ENCODE measurements at regions not wholly inside any gene's neighbourhood (a gene's known extent, or its start where the extent isn't known, plus 50 kb on each side); places are given as distances from the start of the nearest gene placed in this dataset.
A peak's percentile ranks its signal among the peaks of the same experiment; 100 is the strongest.
"Not testable (repeated sequence)": the region's sequence is repeated elsewhere in the genome, so short reads cannot be mapped to it uniquely, and the experiment has no call there.

GRCh38 chr16:29355339-29356059, 51.0 kb downstream of the NPIPB11 start:
- not testable (repeated sequence) for DNase-seq (ENCODE audit: low read depth)

GRCh38 chr16:29354449-29354848, 52.1 kb downstream of the NPIPB11 start:
- DNase-seq (ENCODE audit: low read depth) = not testable (repeated sequence)

GRCh38 chr16:29352617-29352999, 53.9 kb downstream of the NPIPB11 start:
- peak; percentile 22 for DNase-seq (ENCODE audit: low read depth)

GRCh38 chr16:29351970-29352616, 54.4 kb downstream of the NPIPB11 start:
- DNase-seq (ENCODE audit: low read depth) = peak; percentile 73

GRCh38 chr16:29351271-29351969, 55.1 kb downstream of the NPIPB11 start:
- peak; percentile 57 for DNase-seq (ENCODE audit: low read depth)

- DNase-seq (ENCODE audit: low read depth) = peak; percentile 86
Measured at GRCh38 chr16:29349966-29350365, 56.5 kb downstream of the NPIPB11 start.

- DNase-seq (ENCODE audit: low read depth) = not testable (repeated sequence)
Measured at GRCh38 chr16:29348748-29349147, 57.8 kb downstream of the NPIPB11 start.

- DNase-seq (ENCODE audit: low read depth) = not testable (repeated sequence)
Measured at GRCh38 chr16:29348123-29348690, 58.3 kb downstream of the NPIPB11 start.

GRCh38 chr16:29346796-29347580, 59.5 kb downstream of the NPIPB11 start:
- not testable (repeated sequence) for DNase-seq (ENCODE audit: low read depth)

- DNase-seq (ENCODE audit: low read depth) = not testable (repeated sequence)
Measured at GRCh38 chr16:29346203-29346602, 60.3 kb downstream of the NPIPB11 start.

- not testable (repeated sequence) for DNase-seq (ENCODE audit: low read depth)
Measured at GRCh38 chr16:29342937-29343336, 63.6 kb downstream of the NPIPB11 start.

- DNase-seq (ENCODE audit: low read depth) = not testable (repeated sequence)
Measured at GRCh38 chr16:29340779-29341438, 65.6 kb downstream of the NPIPB11 start.

- DNase-seq (ENCODE audit: low read depth) = not testable (repeated sequence)
Measured at GRCh38 chr16:29340235-29340634, 66.3 kb downstream of the NPIPB11 start.

GRCh38 chr16:29338821-29339700, 67.5 kb downstream of the NPIPB11 start:
- not testable (repeated sequence) for DNase-seq (ENCODE audit: low read depth)

GRCh38 chr16:29337385-29337901, 69.1 kb downstream of the NPIPB11 start:
- not testable (repeated sequence) for DNase-seq (ENCODE audit: low read depth)

- DNase-seq (ENCODE audit: low read depth) = not testable (repeated sequence)
Measured at GRCh38 chr16:29335549-29335846, 71.0 kb downstream of the NPIPB11 start.

- not testable (repeated sequence) for DNase-seq (ENCODE audit: low read depth)
Measured at GRCh38 chr16:29334776-29335548, 71.5 kb downstream of the NPIPB11 start.

- DNase-seq (ENCODE audit: low read depth) = not testable (repeated sequence)
Measured at GRCh38 chr16:29333492-29334097, 72.9 kb downstream of the NPIPB11 start.

- DNase-seq (ENCODE audit: low read depth) = not testable (repeated sequence)
Measured at GRCh38 chr16:29330623-29331022, 75.9 kb downstream of the NPIPB11 start.

Data from renal cortical epithelial cell (primary cell).